Stimulated activated CD8-positive, alpha-beta memory T cell treated with anti-CD3 and anti-CD28 coated beads, Interleukin-15, amount 100 ng/mL, for 4 hours (primary cell): ENCODE measurements at regions not wholly inside any gene's neighbourhood (a gene's known extent, or its start where the extent isn't known, plus 50 kb on each side); places are given as distances from the start of the nearest gene placed in this dataset.

Source experiments
- DNase-seq, 2 donors: peaks; one replicate each; pipeline ENCODE4 v3.0.0-alpha.2; 2020; ENCODE audit warnings: low read depth in 2 of 2

DNA sequence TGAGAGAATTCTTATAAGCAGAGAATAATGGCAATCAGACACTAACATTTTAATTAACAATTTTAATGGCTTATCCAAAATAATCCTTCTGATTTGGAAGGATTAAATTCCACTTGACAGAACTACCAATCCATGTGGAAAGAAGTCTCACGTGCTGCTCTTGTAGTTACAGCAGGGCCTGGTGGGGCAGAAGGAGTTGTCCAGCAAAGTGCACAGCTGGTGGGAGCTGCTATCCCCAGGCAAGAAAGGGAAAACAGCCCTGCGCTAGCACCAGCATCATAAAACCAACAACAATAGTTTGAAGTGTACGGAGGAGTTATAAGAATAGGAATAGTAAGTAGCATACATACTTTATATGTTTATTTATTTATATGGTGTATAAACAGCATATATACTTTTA is 127.4 kb upstream of the TRIM2 start:
- no peak for DNase-seq

GRCh38 chr4:153079857-153080391 is 124.3 kb upstream of the TRIM2 start:
- DNase-seq: no peak

DNA sequence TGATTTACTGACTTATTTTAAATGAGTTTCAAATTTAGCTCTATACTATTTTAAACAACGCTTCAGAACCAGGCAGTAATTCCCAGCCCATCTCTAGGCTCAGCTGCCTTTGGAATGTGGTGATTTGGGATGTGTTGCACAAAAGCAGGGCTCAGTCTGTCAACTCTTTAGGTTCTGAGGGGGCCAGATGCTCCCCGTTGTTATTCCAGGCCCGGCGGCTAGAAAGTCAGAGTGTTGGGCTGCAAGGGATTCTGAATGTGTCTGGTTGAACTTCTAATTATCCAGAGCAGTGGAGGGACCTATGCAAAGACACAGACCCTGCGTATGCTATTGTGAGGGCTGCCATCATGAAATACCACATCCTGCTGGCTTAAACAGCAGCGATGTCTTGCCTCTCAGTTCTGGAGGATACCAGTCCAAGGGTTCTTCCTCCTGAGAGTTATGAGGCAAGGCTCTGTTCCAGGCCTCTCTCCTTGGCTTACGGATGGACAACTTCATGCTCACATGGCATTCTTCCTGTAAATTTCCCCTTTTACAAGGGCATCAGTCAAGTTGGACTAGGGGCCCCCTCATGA is 123.2 kb upstream of the TRIM2 start:
- no peak for DNase-seq

DNA sequence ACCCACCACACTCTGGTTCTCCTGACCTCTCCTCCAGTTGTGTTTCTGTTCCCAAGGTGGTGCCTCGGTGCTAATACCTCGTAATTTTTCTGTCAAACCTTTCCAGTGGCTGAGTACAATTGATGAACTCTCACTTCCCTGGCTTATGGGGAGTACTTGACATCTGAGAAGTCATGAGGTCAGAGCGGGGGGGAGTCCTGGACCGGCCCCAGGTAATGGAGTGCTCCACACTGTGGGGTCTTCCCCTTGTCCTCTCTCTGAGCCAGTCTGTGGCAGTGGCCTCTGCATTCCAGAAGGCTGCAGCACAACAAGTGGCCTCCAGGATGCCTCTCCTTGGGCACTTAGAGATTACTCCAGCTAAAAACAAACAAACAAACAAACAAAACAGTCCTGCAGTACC is 122.5 kb upstream of the TRIM2 start:
- DNase-seq: no peak

DNA sequence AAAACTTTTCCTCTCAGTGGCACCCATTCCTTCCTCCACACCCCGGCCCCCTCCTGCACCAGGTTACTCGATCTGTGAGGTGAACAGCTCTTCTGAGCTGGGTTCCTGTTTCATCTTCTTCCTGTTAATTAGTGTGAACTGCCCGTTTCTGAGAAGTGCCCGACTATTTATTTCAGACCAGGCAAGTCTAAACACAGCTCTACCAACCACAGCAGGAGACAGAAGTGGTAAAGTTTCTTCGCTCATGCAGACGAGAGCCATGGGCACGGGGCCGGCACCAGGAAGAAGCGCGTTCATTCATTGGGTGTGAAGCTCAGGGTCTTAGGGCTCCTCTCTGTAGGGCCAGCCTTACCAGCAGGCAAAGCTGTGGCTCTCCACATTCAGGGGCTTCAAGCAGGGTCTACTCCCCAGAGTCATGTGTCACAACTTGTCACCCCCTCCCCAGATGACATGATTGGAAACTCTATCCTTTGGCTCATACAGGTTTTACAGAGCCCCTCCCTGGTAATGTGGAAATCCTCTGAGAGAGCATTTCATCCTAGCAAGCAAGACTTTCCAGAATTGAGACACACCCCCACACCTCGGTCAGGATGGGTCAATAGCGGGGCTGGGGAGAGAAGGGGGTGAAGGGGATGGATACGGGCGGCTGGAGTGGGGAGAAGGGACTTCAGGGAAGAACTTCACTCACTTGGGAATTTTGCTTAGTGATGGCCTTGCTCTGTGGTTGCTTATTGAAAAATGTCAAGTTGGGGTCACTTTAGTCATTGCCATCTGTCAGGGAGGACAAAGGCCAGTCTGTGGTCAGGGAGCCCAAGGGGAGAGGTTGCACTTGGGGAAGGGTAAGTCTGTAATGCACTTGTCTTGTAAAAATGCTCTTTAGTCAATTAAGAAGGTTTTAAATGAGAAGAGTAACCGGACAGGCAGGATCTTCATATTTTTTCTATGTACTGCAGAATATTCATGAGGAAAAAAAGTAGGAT is 121.6 kb upstream of the TRIM2 start:
- DNase-seq: no peak

DNA sequence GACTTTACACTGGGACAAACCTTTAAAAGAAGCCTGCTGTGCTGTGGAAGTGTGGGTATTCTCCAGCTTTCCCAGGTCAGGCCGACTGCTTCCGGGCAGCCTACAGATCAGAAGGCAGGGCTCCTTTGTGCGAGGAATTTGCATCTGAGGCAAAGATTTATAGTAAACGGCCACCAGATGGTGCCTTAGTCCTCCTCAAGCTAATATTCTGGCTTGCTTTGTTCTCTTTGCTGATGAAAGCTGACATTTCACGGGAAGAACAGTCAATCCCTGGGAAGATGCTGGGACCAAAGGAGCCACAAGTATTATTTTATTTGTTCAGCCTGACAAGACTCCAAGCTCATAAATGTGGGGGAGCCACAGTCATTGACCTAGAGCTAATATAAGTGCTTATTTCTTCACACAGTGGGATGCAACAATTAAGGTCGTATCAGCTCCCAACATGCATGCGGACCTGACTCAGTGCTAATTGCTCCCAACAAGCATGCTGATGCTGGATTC is 120.7 kb upstream of the TRIM2 start:
- DNase-seq: peak in 1 of 2 donors; percentile 24

- no peak for DNase-seq
Measured at GRCh38 chr4:153084224-153084979, 119.8 kb upstream of the TRIM2 start.

GRCh38 chr4:153084980-153085630 is 119.1 kb upstream of the TRIM2 start:
- DNase-seq: peak; percentile 58

DNA sequence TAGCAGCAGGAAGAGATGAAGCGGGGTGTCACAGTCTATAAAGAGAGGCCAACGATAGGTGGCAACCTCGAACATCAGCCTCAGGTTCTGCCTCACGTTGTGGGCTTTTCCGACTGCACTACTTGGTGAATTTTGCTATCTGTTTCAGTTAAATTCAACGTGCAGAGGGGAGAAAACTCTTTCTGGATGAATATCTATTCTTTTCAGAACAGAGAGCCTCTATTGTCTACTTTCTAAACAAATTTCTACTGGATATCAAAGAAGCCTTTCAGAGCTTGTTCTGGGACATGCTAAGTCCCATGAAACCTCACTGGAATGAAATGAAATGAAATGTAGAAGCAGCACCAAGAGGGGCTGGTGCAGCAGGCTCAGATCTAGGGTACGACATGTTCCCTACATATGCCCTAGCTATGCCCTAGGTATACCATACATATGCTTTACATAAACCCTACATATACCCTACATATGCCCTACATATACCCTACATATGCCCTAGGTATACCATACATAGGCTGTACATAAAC is 116.5 kb upstream of the TRIM2 start:
- no peak for DNase-seq

GRCh38 chr4:153089742-153090141 is 114.5 kb upstream of the TRIM2 start:
- no peak for DNase-seq

GRCh38 chr4:153090181-153090580 is 114.1 kb upstream of the TRIM2 start:
- no peak for DNase-seq

GRCh38 chr4:153090670-153091385 is 113.4 kb upstream of the TRIM2 start:
- DNase-seq: no peak

DNA sequence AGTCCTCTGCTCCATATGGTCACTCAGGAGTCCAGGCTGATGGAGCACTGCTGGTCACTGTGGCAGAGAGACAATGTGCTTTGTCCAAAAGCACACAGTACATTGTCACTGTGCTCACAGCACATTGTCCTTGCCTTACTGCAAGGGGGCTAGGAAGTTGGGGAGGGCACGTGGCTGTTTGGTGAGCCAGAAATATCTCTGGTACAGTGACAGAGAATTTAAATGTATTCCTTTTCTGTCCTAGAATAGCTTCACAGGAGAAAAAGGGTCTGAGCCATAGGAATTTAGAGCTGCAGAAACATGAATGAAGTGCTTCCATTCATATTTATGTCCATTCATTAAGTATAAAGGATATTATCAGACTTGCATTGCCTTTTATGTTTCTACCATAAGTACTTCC is 110.8 kb upstream of the TRIM2 start:
- DNase-seq: no peak

GRCh38 chr4:153093802-153094201 is 110.4 kb upstream of the TRIM2 start:
- no peak for DNase-seq

DNA sequence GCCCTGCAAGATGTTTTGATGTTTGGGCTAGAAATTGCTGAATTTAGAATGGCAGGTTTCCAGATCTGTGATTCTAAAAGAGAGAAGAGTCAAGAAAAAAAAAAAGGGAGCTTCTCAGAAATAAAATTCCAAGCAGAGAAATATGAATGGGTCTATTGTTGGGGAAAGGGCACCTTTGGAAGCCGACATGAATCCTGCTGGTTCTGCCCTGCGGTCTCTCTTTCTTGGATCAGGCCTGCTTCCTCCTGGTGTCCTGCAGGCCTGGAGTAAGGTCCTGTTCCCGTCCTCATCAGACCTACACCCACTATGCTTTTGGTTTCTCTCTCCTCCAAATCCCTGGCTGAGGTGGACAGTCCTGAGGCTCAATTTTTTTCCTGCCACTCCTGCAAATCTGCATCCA is 109.8 kb upstream of the TRIM2 start:
- no peak for DNase-seq

- DNase-seq: no peak
Measured at GRCh38 chr4:153095448-153096204, 108.6 kb upstream of the TRIM2 start.

DNA sequence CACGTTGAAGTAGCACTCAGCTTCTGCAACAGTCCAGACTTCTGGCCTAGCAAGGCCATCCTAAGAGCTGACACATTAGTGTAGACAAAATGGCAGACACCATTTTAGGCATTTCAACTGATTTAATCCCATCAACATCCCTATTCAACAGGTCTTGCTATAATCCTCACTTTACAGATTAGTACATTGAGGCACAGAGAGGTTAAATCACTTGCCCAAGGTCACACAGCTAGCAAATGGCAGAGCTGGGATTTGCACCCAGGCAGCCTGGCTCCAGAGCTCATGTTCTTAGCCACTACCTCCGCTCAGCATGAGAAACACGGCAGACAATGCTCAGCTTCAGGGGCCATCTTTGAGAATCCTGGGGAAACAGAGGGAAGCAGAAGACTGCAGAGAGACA is 107.9 kb upstream of the TRIM2 start:
- no peak for DNase-seq

DNA sequence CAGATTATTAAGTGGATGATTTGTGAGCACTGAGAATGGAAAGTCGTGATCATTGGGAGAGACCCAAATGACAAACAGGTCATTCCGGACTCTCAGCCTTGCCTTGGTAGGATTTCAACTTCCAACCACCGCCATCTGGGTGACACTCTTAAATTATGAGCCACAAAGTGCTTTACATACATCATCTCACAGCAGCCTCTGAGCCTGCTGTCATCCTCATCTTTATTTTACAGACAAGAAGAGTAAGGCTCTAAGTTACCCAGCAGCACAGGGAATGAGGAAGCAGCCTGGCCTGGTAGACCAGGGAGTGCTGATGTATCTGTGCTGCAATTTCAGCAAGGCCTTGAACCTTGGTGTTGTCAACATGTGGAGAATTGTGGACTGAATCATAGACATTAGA is 105.8 kb upstream of the TRIM2 start:
- DNase-seq: no peak

- no peak for DNase-seq
Measured at GRCh38 chr4:153099391-153100140, 104.7 kb upstream of the TRIM2 start.
